Thyroid gland (tissue), 4 donors: ENCODE measurements at regions not wholly inside any gene's neighbourhood (a gene's known extent, or its start where the extent isn't known, plus 50 kb on each side); places are given as distances from the start of the nearest gene placed in this dataset.

Experiments
- DNase-seq, 2 donors: peaks; one replicate each; pipeline ENCODE4 v3.0.0-alpha.2; 2019
- H3K27ac ChIP-seq, 3 donors: fragments of 200-600 bp; sonication (generic); 1 replicate in 2 of 3; 2 replicates in 1 of 3; pipeline ENCODE4 v1.5.1; 2016 to 2019; ENCODE audit warnings: mild to moderate bottlenecking in 1 of 3, moderate library complexity in 1 of 3
- H3K27me3 ChIP-seq: fragments of 200-600 bp; sonication (generic); one replicate; pipeline ENCODE4 v1.5.1; 2019
- H3K36me3 ChIP-seq, 2 donors: fragments of 200-600 bp; sonication (generic); one replicate each; pipeline ENCODE4 v1.5.1; 2016 to 2019
- H3K4me1 ChIP-seq, 2 donors: fragments of 200-600 bp; sonication (generic); one replicate each; pipeline ENCODE4 v1.5.1; 2017 to 2019
- H3K4me3 ChIP-seq, 3 donors: fragments of 200-600 bp; sonication (generic); replicated peaks in 1 of 3; 1 replicate in 2 of 3; 2 replicates in 1 of 3; pipeline ENCODE4 v1.5.1; 2016; ENCODE audit warnings: mild to moderate bottlenecking in 1 of 3
- H3K9me3 ChIP-seq: fragments of 200-600 bp; sonication (generic); one replicate; pipeline ENCODE4 v1.5.1; 2017
- CTCF ChIP-seq, 6 experiments: fragments of 200-600 bp in 3 of 6; fragments of 450-650 bp in 3 of 6; sonication (generic) in 3 of 6; IDR thresholded peaks; one replicate each; pipeline ENCODE4 v1.5.1; 2016 to 2019; ENCODE audit warnings: antibody characterized with exemption in 6 of 6, mild to moderate bottlenecking in 2 of 6, inconsistent platforms in 1 of 6, moderate library complexity in 1 of 6
- POLR2A ChIP-seq, 2 donors: fragments of 450-650 bp; IDR thresholded peaks; one replicate each; pipeline ENCODE4 v1.6.1; 2017; ENCODE audit warnings: antibody characterized with exemption in 2 of 2, mild to moderate bottlenecking in 2 of 2, moderate library complexity in 1 of 2
- WGBS, 2 donors: methylation state at CpG; one replicate each; pipeline ENCODE4 v1.1.5; 2017; 5-methylcytosine and 5-hydroxymethylcytosine counted together
- intact Hi-C: fragments of 100-400 bp; cut with DNase I; formaldehyde crosslinking; loops from one replicate; pipeline ENCODE4 v1.15.1; 2023

- Histone ChIP-seq H3K4me3 (no peak overlapping the region), H3K27ac (no peak overlapping the region), H3K9me3 (no peaks in the 10 kb centered on the region), H3K36me3 (no peaks in the 10 kb centered on the region), H3K27me3 (no peaks in the 10 kb centered on the region), H3K4me1 (no peaks in the 10 kb centered on the region)
- WGBS, 2 donors: 82 to 87% methylated on average over 1 of the region's 1 CpG
- DNase-seq: no peak
- intact Hi-C loops: no loop called here
- TF ChIP-seq CTCF (IDR thresholded peaks at IDR 0.05): no peak
Observed at GRCh38 chr6:164154588-164154987, 740.1 kb downstream of the QKI start.

- DNase-seq: no peak
- H3K27me3 ChIP-seq: no peaks in the 10 kb centered on the region
- intact Hi-C loops: no loop called here
- no peaks in the 10 kb centered on the region for H3K36me3 ChIP-seq
- no peaks in the 10 kb centered on the region for H3K9me3 ChIP-seq
- H3K27ac ChIP-seq: no peak overlapping the region
- H3K4me1 ChIP-seq: no peaks in the 10 kb centered on the region
- no peak overlapping the region for H3K4me3 ChIP-seq
- WGBS, 2 donors: 90 to 92% methylated on average over 3 of the region's 3 CpGs
- TF ChIP-seq CTCF (IDR thresholded peaks at IDR 0.05) (no peak), POLR2A (IDR thresholded peaks at IDR 0.05) (no peak)
Observed at GRCh38 chr6:164152611-164153010, 738.1 kb downstream of the QKI start.

- H3K27ac ChIP-seq: no peak overlapping the region
- no peaks in the 10 kb centered on the region for H3K4me1 ChIP-seq
- 62 to 64% methylated on average over 19 of the region's 19 CpGs for WGBS, 2 donors
- no peaks in the 10 kb centered on the region for H3K36me3 ChIP-seq
- TF ChIP-seq POLR2A (IDR thresholded peaks at IDR 0.05): no peak
- no peaks in the 10 kb centered on the region for H3K27me3 ChIP-seq
- no peak overlapping the region for H3K4me3 ChIP-seq
- intact Hi-C loops: no loop called here
- DNase-seq: peak; percentile 5 to 15
- no peaks in the 10 kb centered on the region for H3K9me3 ChIP-seq
Observed at GRCh38 chr6:164151161-164152120, 736.9 kb downstream of the QKI start.

GRCh38 chr6:164150232-164150631, 735.7 kb downstream of the QKI start:
- H3K27ac ChIP-seq: no peak overlapping the region
- 85 to 93% methylated on average over 8 of the region's 8 CpGs for WGBS, 2 donors
- no peaks in the 10 kb centered on the region for H3K36me3 ChIP-seq
- TF ChIP-seq POLR2A (IDR thresholded peaks at IDR 0.05): no peak
- no peak for TF ChIP-seq CTCF (IDR thresholded peaks at IDR 0.05)
- H3K9me3 ChIP-seq: no peaks in the 10 kb centered on the region
- no peaks in the 10 kb centered on the region for H3K4me1 ChIP-seq
- no peak overlapping the region for H3K4me3 ChIP-seq
- intact Hi-C loops: no loop called here
- no peaks in the 10 kb centered on the region for H3K27me3 ChIP-seq
- no peak for DNase-seq

- H3K36me3 ChIP-seq: no peaks in the 10 kb centered on the region
- no peaks in the 10 kb centered on the region for H3K27me3 ChIP-seq
- intact Hi-C loops: no loop called here
- H3K9me3 ChIP-seq: no peaks in the 10 kb centered on the region
- H3K4me1 ChIP-seq: no peaks in the 10 kb centered on the region
- no peak overlapping the region for H3K27ac ChIP-seq
- TF ChIP-seq CTCF (IDR thresholded peaks at IDR 0.05): no peak
- no peak for TF ChIP-seq POLR2A (IDR thresholded peaks at IDR 0.05)
- H3K4me3 ChIP-seq: no peak overlapping the region
- DNase-seq: no peak
- WGBS, 2 donors: 81 to 90% methylated on average over 1 of the region's 1 CpG
Observed at GRCh38 chr6:164148788-164149187, 734.3 kb downstream of the QKI start.
